Hepatocyte (in vitro differentiated cells): ENCODE measurements at regions not wholly inside any gene's neighbourhood (a gene's known extent, or its start where the extent isn't known, plus 50 kb on each side); places are given as distances from the start of the nearest gene placed in this dataset.

Experiments
- DNase-seq: peaks from one replicate; pipeline ENCODE4 v3.0.0-alpha.2; 2016; ENCODE audit warnings: low spot score
- H2AFZ ChIP-seq: fragments of 200-600 bp; sonication (generic); 2 replicates; pipeline ENCODE4 v1.6.0; 2016; ENCODE audit warnings: antibody characterized with exemption, mild to moderate bottlenecking
- H3K27ac ChIP-seq: fragments of 200-600 bp; sonication (generic); 2 replicates; pipeline ENCODE4 v1.5.1; 2016; ENCODE audit warnings: mild to moderate bottlenecking
- H3K27me3 ChIP-seq: fragments of 200-600 bp; sonication (generic); 2 replicates; pipeline ENCODE4 v1.6.1; 2016
- H3K36me3 ChIP-seq: fragments of 200-600 bp; sonication (generic); replicated peaks from 2 replicates; pipeline ENCODE4 v1.5.1; 2016; ENCODE audit warnings: low read depth; ENCODE audit not compliant: insufficient read depth
- H3K4me1 ChIP-seq: fragments of 200-600 bp; sonication (generic); 2 replicates; pipeline ENCODE4 v1.5.1; 2016; ENCODE audit warnings: mild to moderate bottlenecking, moderate library complexity; ENCODE audit not compliant: insufficient read depth
- H3K4me2 ChIP-seq: fragments of 200-600 bp; sonication (generic); 2 replicates; pipeline ENCODE4 v1.6.0; 2016
- H3K4me3 ChIP-seq: fragments of 200-600 bp; sonication (generic); 2 replicates; pipeline ENCODE4 v1.5.1; 2016; ENCODE audit warnings: mild to moderate bottlenecking
- H3K79me2 ChIP-seq: fragments of 200-600 bp; sonication (generic); 2 replicates; pipeline ENCODE4 v1.6.0; 2017; ENCODE audit warnings: mild to moderate bottlenecking
- H3K9me2 ChIP-seq: fragments of 200-600 bp; sonication (generic); replicated peaks from 2 replicates; pipeline ENCODE4 v1.6.0; 2017; ENCODE audit warnings: mild to moderate bottlenecking; ENCODE audit not compliant: insufficient read depth
- H3K9me3 ChIP-seq: fragments of 200-600 bp; sonication (generic); 2 replicates; pipeline ENCODE4 v1.5.1; 2016; ENCODE audit warnings: low read depth, mild to moderate bottlenecking
- H4K20me1 ChIP-seq: fragments of 200-600 bp; sonication (generic); 2 replicates; pipeline ENCODE4 v1.6.0; 2016; ENCODE audit warnings: mild to moderate bottlenecking; ENCODE audit not compliant: insufficient read depth, poor library complexity, severe bottlenecking
- EZH2 ChIP-seq: fragments of 200-600 bp; sonication (generic); IDR thresholded peaks from 2 replicates; pipeline ENCODE4 v1.6.1; 2016; ENCODE audit warnings: antibody characterized with exemption, mild to moderate bottlenecking, borderline replicate concordance
- EZH2phosphoT487 ChIP-seq: fragments of 200-600 bp; sonication (generic); IDR thresholded peaks from one replicate; pipeline ENCODE4 v1.6.1; 2018; ENCODE audit warnings: antibody characterized with exemption, mild to moderate bottlenecking, low read depth, moderate library complexity; ENCODE audit not compliant: unreplicated experiment, severe bottlenecking
- WGBS: methylation state at CpG from one replicate; pipeline ENCODE4 v1.1.6; 2016; ENCODE audit warnings: low lambda C conversion rate; ENCODE audit errors: missing lambda C conversion rate; 5-methylcytosine and 5-hydroxymethylcytosine counted together
- TF ChIP-seq, protein P1 (sequence below): fragments of 200-600 bp; sonication (generic); IDR thresholded peaks from 2 replicates; pipeline ENCODE4 v1.5.1; 2016; ENCODE audit warnings: antibody characterized with exemption, mild to moderate bottlenecking; ENCODE audit not compliant: poor library complexity

DNA sequence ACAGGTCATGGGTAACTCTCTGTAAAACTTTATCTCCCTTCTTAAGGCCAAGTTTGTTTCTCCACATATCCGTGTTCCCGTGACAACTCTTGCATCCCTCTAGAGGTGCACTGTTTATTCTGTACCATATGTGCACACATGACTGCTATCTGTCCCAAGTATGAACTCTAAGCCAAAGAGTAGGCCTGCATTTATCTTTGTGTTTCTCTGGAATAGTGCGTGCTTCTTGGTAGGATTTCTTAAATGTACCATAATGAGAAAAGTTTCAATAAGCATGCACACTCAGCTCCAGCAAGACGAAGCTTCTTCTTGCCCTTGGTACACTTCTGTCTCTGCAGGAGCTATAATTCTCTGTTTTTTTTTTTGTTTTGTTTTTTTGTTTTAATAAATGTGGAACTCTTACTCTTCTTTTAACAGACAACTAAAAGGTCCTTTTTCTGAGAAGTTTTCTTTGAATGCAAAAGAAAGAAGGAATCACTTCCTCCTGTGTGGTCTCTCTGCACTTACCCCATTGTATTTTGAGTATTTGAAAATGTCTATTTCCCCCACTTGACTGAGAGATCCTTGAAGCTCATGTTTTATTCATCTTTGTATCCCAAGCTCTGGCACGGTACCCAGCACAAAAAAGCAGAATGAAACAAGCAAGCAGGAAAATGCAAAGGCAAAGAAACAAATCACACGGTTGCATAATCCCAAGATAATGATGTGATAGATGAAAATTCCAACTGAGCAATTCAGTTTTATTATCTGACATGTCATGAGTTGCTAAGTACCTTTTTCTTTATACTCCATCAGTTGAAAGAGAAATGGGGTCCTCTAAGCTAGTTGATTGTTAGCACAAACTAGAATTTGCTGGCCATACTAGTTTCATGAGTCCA, 521.9 kb upstream of the BOD1L1 start:
- WGBS = 54% methylated on average over 6 of the region's 6 CpGs
- DNase-seq = no peak
- Histone ChIP-seq H3K4me3 (no peak overlapping the region), H3K9me2 (no peaks in the 10 kb centered on the region), H3K79me2 (no peaks in the 10 kb centered on the region), H3K27me3 (no peaks in the 10 kb centered on the region), H3K9me3 (no peaks in the 10 kb centered on the region), H4K20me1 (no peaks in the 10 kb centered on the region), H3K27ac (no peak overlapping the region), H2AFZ (no peak overlapping the region), H3K36me3 (no peaks in the 10 kb centered on the region), H3K4me1 (peaks cover 4% of the 10 kb centered on the region), H3K4me2 (no peak overlapping the region)
- no peak for TF ChIP-seq EZH2phosphoT487
- TF ChIP-seq, protein P1, sequence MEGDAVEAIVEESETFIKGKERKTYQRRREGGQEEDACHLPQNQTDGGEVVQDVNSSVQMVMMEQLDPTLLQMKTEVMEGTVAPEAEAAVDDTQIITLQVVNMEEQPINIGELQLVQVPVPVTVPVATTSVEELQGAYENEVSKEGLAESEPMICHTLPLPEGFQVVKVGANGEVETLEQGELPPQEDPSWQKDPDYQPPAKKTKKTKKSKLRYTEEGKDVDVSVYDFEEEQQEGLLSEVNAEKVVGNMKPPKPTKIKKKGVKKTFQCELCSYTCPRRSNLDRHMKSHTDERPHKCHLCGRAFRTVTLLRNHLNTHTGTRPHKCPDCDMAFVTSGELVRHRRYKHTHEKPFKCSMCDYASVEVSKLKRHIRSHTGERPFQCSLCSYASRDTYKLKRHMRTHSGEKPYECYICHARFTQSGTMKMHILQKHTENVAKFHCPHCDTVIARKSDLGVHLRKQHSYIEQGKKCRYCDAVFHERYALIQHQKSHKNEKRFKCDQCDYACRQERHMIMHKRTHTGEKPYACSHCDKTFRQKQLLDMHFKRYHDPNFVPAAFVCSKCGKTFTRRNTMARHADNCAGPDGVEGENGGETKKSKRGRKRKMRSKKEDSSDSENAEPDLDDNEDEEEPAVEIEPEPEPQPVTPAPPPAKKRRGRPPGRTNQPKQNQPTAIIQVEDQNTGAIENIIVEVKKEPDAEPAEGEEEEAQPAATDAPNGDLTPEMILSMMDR = no peak
- no peak for TF ChIP-seq EZH2

DNA sequence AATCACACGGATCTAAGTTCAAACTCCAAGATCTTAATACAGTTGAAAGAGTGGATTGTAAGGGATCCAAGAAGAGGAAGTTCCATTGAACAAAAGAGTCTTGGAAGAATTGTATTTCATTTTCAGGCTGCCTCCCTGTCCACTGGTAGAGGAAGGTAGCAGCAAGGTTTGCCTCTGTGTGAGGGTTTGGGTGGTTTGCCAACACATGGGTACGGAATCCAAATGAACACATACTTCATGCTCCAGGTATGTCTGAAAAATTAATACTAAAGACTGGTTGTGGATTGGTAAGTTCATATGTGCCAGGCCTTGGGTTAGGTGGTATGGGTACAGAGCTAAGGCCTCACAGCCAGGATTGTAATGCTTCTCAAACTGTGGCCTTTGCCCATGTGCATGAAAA, 523.6 kb upstream of the BOD1L1 start:
- Histone ChIP-seq H3K9me2 (no peaks in the 10 kb centered on the region), H2AFZ (no peak overlapping the region), H3K79me2 (no peaks in the 10 kb centered on the region), H4K20me1 (no peaks in the 10 kb centered on the region), H3K27ac (no peak overlapping the region), H3K27me3 (no peaks in the 10 kb centered on the region), H3K4me3 (no peak overlapping the region), H3K9me3 (no peaks in the 10 kb centered on the region), H3K4me2 (no peak overlapping the region), H3K36me3 (no peaks in the 10 kb centered on the region), H3K4me1 (peaks cover 4% of the 10 kb centered on the region)
- 94% methylated on average over 2 of the region's 2 CpGs for WGBS
- no peak for DNase-seq
- TF ChIP-seq EZH2phosphoT487 (no peak), EZH2 (no peak)
- TF ChIP-seq, protein P1 = no peak

DNA sequence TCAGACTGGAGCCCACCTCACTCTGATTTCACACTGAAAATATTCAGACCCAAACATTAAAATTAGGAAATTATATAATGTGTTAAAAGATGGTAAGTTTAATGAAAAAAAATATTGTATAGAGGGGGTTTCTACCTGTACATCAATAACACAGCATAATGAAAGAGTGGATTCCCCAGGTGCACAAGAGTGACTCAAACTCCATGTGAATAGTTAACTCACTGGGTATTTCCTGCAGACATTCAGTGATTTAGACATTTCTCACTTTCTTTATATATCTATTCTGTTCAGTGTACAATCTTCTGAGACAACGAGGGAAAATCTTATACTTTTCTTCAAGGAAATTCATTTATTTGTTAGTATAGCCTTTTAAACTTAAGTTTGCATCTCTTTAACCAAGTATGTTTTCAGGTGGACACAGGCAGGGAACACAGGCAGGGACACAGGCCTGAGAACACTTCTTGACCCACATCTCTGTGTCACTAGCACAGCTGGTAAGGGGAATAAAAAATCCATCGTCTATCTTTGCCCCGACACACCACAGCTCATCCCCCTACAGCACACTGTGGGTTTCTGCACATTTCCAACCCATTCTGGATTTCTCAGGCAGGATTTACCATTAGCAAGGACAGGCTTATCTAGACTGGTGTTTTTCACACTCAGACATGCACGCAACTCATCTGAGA, 525.5 kb upstream of the BOD1L1 start:
- H4K20me1 ChIP-seq = no peaks in the 10 kb centered on the region
- no peak for TF ChIP-seq EZH2
- TF ChIP-seq, protein P1 = no peak
- TF ChIP-seq EZH2phosphoT487 = no peak
- H3K4me1 ChIP-seq = peaks cover 4% of the 10 kb centered on the region
- no peak for DNase-seq
- no peaks in the 10 kb centered on the region for H3K27me3 ChIP-seq
- H3K4me3 ChIP-seq = no peak overlapping the region
- no peaks in the 10 kb centered on the region for H3K9me2 ChIP-seq
- no peaks in the 10 kb centered on the region for H3K36me3 ChIP-seq
- 86% methylated on average over 4 of the region's 4 CpGs for WGBS
- no peaks in the 10 kb centered on the region for H3K9me3 ChIP-seq
- no peak overlapping the region for H3K4me2 ChIP-seq
- no peak overlapping the region for H2AFZ ChIP-seq
- no peak overlapping the region for H3K27ac ChIP-seq
- H3K79me2 ChIP-seq = no peaks in the 10 kb centered on the region
